ENCODE measurements at regions not wholly inside any gene's neighbourhood (a gene's known extent, or its start where the extent isn't known, plus 50 kb on each side); places are given as distances from the start of the nearest gene placed in this dataset.

GRCh38 chr3:16810593-16811367 is 74.0 kb upstream of the PLCL2 start:
- no peak for DNase-seq

GRCh38 chr3:16811950-16812349 is 72.8 kb upstream of the PLCL2 start:
- no peak for DNase-seq

GRCh38 chr3:16813336-16813735 is 71.4 kb upstream of the PLCL2 start:
- DNase-seq = no peak

- no peak for DNase-seq
Observed at GRCh38 chr3:16816048-16816780, 68.5 kb upstream of the PLCL2 start.

GRCh38 chr3:16817197-16817596 is 67.6 kb upstream of the PLCL2 start:
- no peak for DNase-seq

GRCh38 chr3:16818194-16818593 is 66.6 kb upstream of the PLCL2 start:
- DNase-seq = no peak

GRCh38 chr3:16818945-16819344 is 65.8 kb upstream of the PLCL2 start:
- DNase-seq = no peak

GRCh38 chr3:16820485-16820884 is 64.3 kb upstream of the PLCL2 start:
- no peak for DNase-seq

- DNase-seq = no peak
Observed at GRCh38 chr3:16821053-16821452, 63.7 kb upstream of the PLCL2 start.

GRCh38 chr3:16824081-16824696 is 60.6 kb upstream of the PLCL2 start:
- peak; percentile 2 for DNase-seq

- no peak for DNase-seq
Observed at GRCh38 chr3:16825617-16826204, 59.0 kb upstream of the PLCL2 start.

- DNase-seq = peak; percentile 44
Observed at GRCh38 chr3:16828815-16829214, 55.9 kb upstream of the PLCL2 start.

- DNase-seq = no peak
Observed at GRCh38 chr3:16831846-16832245, 52.9 kb upstream of the PLCL2 start.

- DNase-seq = no peak
Observed at GRCh38 chr3:16834214-16834613, 50.5 kb upstream of the PLCL2 start.

- DNase-seq = no peak
Observed at GRCh38 chr3:16834753-16835152, 50.0 kb upstream of the PLCL2 start.

Measured in stimulated activated naive CD4-positive, alpha-beta T cell treated with Interleukin-2 at 50 U/mL for 16 hours (primary cell).